GM18511 (cell line): ENCODE measurements at regions not wholly inside any gene's neighbourhood (a gene's known extent, or its start where the extent isn't known, plus 50 kb on each side); places are given as distances from the start of the nearest gene placed in this dataset.
"Not testable (repeated sequence)": the region's sequence is repeated elsewhere in the genome, so short reads cannot be mapped to it uniquely, and the experiment has no call there.

Experiments used
- ATAC-seq: cut with Tn5 transposase; IDR thresholded peaks from one replicate; pipeline ENCODE4 v1.9.1; 2021; ENCODE audit warnings: mild to moderate bottlenecking, moderate library complexity; ENCODE audit not compliant: unreplicated experiment

DNA sequence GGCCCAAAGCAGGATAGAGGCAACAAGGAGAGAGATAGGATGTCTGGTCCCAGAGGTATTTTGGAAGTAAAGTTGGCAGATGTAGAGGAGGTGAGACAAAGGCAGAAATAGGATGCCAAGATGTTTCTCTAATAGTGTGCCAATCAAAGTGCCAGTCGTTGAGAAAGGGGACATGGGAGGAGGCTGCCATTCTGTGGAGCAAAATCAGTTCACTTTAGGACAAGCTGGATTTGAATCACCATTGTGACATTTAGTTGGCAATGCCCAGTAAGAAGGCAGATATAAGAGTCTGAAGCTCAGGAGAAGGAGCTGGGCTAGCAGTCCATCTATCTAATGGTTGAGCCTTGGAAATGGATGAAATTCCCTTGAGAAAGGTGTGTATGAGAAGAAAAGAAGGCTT is 53.8 kb downstream of the ADRB2 start:
- no peak for ATAC-seq

DNA sequence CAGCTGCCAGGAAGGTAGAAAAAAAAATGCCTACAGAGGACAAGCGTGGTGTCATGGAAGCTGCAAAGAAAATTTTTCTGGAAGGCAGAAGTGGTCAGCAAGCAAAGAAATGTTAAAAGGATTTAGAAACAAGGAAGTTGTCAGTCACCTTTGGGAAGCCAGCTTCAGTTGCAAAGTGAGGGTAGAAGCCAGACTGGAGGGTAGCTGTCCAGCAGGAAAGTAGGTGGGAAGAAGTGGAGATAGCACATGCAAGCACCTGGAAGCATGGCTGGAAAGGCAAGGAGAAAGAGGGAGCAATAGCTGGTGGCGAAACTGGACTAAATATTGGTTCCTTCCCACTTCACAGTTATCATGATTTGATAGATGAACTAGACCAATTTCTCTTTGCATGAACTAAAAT is 54.3 kb downstream of the ADRB2 start:
- no peak for ATAC-seq

DNA sequence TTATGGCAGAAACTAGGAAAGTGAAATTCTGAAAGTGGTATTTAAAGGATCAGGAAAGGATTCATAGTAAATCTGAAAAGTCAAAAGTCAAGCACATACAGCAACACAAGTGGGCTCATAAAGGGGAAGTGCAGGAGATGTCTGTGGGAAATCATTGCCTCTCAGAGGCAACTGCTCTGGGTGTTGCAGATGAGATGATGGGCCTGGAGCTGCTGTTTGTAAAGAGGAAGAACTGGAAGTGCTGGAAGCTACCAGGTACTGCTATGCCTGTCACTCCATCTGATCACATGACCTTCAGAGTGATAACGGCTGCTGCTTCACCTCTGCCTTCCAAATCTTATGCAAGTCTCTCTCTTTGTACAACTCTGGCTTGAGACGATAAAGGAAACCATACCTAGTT is 55.9 kb downstream of the ADRB2 start:
- ATAC-seq = no peak

DNA sequence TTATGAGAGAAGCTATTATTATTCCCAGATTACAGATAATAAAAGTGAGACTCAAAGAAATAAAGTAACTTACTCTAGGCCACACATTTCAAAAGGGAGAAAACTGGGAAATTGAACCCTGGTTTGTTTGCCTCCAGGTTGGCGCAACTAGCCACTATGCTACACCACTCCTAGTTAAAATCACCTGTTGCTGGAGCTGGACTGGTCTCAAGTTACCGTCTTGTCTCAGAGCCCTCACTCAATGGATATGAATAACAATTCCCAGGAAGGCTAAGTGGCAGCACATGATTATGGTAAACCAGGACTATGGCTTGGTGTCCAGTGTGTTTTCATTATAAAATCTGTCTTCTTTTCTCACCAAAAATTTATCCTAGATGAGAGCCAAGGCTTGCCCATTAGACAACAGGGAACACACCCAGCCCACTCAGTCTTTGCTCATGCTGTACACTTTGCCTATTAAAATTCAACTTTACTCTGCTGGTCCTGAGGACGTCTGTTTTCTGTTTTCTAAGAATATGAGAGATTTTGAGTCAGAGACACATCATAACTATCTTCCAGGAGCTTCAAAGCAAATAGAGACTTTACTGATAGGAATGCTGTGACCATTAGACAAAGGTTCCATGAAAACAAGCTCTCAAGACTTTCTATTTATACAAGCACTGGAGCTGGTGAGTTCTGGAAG is 58.1 kb downstream of the ADRB2 start:
- no peak for ATAC-seq

DNA sequence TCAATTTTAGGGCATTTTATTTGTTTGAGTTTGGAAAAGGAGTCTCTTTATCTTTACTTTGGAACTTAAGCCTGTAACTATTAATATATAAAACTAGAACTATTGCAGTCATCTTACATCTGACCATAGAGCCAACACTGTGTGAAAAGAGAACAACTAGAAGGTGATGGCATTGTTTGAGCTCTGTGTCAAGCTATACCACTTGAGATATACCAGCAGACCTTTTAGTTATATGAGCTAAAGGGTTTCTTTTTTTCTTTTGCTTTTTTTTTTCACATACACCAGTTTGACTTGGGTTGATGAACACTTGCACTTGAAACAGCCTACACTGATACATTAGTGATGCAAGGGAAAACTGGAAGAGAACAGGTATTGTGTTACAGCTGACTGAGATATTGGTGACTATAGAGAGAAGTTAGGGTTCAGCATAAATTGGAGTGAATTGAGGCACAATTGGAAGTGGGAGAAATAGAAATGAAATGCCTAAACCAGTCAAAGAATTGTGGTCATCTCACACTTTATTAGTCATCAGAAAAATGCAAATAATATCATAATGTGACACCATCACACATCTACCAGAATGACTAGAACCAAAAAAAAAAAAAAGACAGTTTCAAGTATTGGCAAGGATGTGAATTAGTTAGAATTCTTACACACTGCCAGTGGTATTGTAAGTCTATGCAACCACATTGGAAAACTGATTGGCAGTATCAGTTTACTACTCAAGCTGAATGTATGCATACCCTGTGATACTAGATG is 60.9 kb downstream of the ADRB2 start:
- ATAC-seq = peak; percentile 59

DNA sequence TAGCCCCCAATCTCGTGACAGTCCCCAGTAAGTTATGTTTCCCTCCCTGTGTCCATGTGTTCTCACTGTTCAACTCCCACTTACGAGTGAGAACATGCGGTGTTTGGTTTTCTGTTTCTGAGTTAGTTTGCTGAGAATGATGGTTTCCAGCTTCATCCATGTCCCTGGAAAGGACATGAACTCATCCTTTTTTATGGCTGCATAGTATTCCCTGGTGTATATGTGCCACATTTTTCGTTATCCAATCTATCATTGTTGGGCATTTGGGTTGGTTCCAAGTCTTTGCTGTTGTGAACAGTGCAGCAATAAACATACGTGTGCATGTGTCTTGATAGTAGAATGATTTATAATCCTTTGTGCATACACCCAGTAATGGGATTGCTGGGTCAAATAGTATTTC is 63.5 kb downstream of the ADRB2 start:
- not testable (repeated sequence) for ATAC-seq

DNA sequence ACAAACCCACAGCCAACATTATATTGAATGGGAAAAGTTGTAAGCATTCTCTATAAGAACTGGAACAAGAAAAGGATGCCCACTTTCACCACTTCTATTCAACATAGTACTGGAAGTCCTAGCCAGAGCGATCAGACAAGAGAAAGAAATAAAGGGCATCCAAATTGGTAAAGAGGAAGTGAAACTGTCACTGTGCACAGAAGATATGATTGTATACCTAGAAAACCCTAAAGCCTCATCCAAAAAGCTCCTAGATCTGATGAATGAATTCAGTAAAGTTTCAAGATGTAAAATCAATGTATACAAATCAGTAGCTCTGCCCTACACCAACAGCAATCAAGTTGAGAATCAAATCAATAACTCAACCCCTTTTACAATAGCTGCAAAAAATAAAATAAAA is 69.0 kb downstream of the ADRB2 start:
- not testable (repeated sequence) for ATAC-seq

DNA sequence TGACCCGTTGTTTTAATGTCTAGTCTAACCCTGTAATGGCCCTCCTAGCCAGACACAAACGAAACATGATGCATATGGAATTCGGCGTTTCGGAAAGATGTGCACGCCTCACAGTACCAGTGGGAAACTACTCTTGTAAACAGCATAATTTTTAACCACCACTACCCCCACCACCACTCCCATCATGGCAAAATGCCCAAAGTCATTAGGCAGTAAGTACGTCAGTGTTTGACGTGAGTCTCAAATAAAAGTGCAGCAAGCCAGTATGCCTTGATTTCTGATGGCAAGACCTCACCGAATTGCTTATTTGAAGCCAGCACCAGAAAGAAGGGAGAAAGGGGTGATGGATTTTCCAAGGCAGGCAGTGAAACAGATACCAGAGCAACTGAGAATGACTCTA is 71.4 kb downstream of the ADRB2 start:
- no peak for ATAC-seq

DNA sequence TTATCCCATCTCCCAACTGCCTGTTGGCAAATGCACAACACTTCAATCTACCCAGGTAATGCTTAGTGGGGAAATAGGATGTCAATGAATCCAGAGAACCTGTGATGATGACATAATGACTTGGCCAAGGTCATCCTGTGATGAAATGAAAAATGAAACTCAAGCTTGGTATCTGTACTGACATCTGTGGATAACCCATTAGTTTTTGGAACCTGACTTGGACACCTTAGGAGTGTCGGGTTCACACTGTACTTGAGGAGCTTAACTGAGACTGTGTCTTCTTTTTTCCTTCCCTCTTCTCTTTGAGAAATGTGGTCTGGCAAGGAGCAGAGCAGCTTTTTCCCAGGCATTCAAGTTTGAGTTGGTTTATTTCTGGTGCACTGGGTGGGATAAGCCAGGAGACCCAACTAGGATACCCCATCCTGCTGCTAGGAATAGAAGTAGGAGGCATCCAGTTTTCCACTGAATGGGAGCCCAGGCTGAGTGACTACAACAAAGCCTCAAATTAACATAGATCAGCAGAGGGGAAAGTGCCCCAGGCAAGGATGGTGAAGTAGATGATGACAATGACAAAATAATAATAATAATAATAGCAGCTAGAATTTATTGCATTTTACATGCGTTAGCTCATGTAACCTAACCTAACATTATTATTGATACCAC is 72.1 kb downstream of the ADRB2 start:
- no peak for ATAC-seq

DNA sequence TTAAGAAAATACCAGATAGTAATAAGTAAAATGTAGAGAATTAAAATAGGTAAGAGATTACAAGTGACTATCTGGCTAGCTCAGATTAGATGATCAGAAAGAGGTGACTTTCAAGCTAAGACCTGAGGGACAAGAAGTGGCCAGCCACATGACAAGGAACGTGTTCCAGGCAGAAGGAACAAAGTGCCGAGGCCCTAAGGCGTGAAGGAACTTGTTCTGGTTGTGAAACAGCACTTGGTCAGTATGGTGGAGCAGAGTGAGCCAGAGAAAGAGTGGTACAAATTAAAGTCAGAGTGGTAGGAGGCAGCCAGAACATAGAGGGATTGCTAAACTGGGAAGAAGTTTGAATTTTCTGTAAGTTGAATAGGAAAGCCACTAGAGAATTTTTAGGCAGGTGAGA is 73.6 kb downstream of the ADRB2 start:
- no peak for ATAC-seq

DNA sequence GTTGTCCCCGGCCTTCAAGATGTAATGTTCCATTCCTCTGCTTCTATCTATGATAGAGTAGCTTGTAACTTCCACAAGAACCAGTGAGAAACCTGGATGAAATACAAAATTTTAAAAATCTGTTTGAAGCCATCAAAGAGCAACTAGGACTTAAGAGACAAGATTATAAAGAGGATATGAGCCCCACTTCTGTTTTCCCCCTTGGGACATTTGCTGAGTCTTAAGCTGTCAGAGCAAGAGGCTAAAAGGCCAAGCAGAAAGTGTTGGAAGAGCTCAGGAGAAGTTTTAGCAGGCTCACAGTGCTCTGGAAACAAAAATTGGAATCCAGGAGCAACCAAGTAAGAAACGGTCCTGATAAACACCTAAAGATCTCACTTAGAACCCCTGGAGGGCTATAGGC is 76.1 kb downstream of the ADRB2 start:
- no peak for ATAC-seq

DNA sequence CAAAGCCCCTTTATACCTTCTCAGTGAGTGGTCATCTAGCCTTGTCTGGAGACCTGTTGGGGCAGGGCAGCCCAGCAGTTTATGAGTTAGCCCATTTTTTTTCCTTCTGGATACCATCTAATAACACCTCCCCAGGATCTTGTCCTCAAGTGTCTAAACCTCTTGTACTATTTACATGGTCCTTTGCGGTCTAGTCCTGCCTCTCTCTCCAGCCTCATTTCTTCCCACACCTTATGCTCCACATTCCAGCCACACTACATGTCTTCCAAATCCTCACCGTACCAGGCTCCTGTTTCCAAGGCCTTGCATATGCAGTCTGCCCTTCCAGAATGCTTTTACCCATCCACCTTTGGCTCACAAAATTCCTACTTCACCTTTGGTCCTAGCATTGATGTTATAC is 77.2 kb downstream of the ADRB2 start:
- ATAC-seq = no peak

DNA sequence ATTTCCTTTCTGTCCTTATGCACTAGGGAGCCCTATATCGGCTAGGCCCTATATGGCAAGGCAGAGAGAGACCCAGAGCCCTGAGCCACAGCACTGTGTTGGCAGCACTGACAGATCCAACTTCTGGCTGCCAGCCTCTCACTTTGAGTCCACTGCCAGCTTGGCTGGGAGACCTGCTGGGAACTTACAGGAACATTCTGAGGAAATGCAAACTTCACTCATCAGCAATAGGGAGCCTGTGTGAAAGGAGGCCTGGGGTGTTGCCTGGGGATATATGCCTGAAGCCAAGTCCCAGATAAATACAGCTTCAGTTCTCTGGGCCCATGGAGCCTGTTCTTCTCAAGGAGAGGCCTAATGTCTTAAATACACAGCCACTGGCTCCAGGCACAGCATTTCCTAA is 78.0 kb downstream of the ADRB2 start:
- ATAC-seq = no peak

DNA sequence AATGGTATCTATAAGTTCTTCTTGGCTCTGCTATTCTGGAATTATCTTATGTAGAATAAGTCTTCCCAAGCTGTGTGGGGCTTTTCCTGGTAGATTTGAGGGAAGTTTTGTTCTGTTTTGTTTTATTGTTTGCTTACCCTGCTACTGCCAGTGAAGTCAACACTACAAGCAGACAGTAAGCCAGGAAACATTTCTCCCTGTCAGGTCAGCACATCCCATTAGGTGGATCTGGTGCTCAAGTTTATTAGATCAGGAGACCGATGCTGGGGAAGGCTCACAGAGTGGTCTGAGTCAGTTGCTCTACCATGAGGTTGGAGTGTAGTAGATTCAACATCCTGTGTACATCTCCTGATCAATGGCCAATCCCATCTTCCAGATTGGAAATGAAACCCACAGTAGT is 79.1 kb downstream of the ADRB2 start:
- ATAC-seq = no peak

DNA sequence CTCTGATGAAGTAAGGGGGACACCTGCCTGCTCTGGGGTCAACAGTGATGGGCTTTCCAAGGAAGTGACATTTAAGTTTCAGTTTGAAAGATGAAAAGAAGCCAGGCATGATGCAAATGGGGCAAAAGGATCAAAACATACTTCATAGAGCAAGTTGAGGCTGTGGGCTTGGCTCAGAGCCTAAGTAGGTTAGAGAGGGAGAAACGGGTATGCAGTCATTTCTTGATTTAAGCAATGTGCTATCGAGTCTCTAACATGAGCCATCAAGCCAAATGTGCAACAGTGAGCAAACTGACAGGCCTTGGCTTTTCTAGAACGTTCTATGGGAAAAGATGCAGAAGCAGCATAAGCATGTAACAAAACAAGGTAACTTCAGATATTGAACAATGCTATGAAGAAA is 80.6 kb downstream of the ADRB2 start:
- ATAC-seq = no peak

DNA sequence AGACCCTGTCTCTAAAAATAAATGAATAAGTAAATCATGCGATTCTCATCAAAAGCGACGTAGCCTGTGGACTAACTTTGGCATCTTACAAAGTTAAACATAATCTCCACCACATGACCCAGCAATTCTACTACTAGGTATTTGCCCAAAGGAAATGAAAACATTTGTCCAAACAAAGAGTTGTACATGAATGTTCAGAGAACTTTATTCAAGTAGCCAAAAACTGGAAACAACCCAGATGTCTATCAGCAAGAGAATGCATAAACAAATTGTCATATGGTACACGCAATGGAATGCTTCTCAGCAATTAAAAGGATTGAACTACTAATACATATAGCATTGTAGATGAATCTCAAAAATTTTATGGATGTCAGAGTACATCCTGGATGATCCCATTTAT is 82.6 kb downstream of the ADRB2 start:
- ATAC-seq = no peak

DNA sequence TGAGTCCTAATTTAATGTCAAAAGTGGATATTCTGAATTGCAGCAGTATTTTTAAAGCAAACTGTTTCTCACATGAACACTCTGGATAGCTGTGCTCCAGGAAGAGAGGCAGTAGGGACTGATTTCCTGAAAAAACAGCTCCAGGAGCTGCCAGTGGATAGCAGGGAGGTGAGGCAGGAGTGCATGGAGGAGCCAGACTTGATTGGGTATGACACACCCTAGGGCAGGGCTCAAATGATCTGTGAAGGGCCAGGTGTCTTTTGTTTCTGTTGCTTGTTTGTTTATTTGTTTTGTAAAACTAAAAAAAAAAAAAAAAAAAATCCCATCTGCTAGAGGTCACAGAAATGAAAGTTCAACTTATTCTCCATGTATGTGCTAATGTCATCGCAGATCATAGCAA is 83.4 kb downstream of the ADRB2 start:
- no peak for ATAC-seq

DNA sequence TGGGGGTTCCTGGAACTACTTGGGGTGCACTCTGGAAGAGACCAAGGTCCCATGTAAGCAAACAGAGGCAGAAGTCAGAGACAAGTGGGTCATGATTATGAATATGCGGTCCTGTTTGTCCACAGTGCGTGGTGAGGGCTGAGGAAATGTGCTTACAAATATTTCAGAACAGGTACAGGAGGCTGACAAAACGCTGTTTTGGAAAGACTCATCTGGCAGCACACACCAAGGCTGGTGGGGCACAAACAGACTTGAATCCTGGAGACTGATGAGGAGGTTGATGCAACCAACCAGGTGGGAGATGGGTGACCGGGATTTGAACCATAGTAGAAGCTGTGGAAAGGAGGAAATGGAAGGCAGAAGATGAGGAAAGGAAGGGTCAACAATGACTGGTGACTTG is 83.8 kb downstream of the ADRB2 start:
- no peak for ATAC-seq

DNA sequence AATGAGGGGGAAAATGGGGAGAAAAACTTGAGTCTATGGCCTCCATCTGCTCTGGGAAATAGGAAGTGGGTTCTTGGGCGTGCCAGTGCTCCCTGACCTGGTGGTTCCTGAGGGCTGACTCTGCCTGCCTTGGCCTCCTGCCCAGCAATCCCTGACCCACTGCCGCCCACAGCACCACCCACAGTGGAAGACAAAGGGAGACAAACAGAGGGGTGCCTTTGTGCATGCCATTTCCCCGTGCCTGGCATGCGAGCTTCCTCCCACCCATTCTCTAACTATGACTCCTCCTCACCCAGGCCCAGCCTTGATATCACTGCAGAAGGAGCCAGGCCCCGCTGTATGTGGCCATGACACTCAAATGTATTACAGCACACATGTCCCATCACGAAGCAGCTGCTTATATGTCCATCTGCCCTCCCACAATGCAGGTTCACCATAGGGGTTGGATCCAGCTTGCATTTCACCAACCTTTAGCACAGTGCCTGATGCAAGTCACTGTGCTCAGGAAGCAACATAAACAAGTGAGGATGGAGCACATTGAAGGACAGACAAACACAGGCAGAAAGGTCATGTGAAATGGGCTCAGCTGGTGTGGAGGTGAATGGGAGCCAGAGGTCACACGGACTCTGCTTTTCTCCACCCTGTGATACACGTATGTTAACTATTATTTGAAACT is 84.4 kb downstream of the ADRB2 start:
- ATAC-seq = no peak

DNA sequence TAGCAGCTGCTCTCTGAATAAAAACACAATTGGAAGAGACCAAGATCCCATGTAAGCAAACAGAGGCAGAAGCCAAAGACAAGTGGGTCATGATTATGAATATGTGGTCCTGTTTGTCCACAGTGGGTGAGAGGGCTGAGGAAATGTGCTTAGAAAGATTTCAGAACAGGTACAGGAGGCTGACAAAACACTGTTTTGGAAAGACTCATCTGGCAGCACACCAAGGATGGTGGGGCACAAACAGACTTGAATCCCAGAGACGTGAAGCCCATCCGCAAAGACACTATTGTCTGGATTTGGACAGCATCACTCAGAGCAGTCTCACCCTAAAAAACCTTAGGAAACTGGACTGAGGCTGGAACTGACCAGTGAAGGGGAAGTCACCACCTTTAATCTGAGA is 85.0 kb downstream of the ADRB2 start:
- ATAC-seq = no peak

DNA sequence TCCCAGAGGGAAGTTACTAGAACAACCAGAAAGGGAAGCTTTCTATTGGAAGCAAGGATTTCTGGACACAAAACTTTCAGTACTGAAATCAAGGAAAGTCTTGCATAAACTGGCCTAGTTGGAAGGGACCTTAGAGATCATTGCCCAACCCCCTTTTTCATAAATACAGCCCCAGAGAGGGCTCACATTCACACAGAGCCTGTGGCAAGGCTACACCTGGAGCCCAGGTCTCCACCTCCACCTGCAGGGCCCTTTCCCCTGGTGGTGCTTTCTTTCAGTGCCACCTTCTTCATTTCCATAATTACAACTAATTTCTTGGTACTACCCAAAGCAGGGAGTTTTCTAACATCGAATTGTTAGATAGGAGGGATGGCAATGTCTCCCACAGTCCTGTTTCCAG is 85.7 kb downstream of the ADRB2 start:
- ATAC-seq = no peak
